ENCODE measurements at regions not wholly inside any gene's neighbourhood (a gene's known extent, or its start where the extent isn't known, plus 50 kb on each side); places are given as distances from the start of the nearest gene placed in this dataset.

- Histone ChIP-seq H3K4me1 (ENCODE audit: low read length) (no peaks in the 10 kb centered on the region), H3K4me3 (ENCODE audit: low read length) (no peak overlapping the region), H2AFZ (ENCODE audit: low read depth, low read length) (no peak overlapping the region), H3K27ac (ENCODE audit: low read length) (no peak overlapping the region), H3K79me2 (ENCODE audit: low read length) (no peaks in the 10 kb centered on the region), H4K20me1 (ENCODE audit: insufficient read depth, low read length) (no peaks in the 10 kb centered on the region), H3K9me3 (ENCODE audit: insufficient read depth, low read length) (peaks cover 18% of the 10 kb centered on the region; the same call in 1 of the 2 replicates), H3K36me3 (replicated peaks; ENCODE audit: low read depth, low read length) (no peaks in the 10 kb centered on the region), H3K9ac (ENCODE audit: low read length) (no peak overlapping the region), H3K4me2 (ENCODE audit: low read length) (no peak overlapping the region), H3K27me3 (ENCODE audit: low read depth, low read length) (no peaks in the 10 kb centered on the region)
- no peak for TF ChIP-seq CTCF (IDR thresholded peaks at IDR 0.05; ENCODE audit: low read depth, low read length)
- TF ChIP-seq EZH2phosphoT487 (IDR thresholded peaks at IDR 0.05; ENCODE audit: low read depth), result no peak
These were observed 94.0 kb upstream of the PEG3 start for GRCh38 chr19:56934438-56935090.

GRCh38 chr19:56939951-56940350, 99.4 kb upstream of the PEG3 start:
- Histone ChIP-seq H3K36me3 (replicated peaks; ENCODE audit: low read depth, low read length) (no peaks in the 10 kb centered on the region), H3K79me2 (ENCODE audit: low read length) (no peaks in the 10 kb centered on the region), H3K27me3 (ENCODE audit: low read depth, low read length) (no peaks in the 10 kb centered on the region), H3K9me3 (ENCODE audit: insufficient read depth, low read length) (peaks cover 18% of the 10 kb centered on the region), H3K4me1 (ENCODE audit: low read length) (no peaks in the 10 kb centered on the region), H2AFZ (ENCODE audit: low read depth, low read length) (no peak overlapping the region), H3K27ac (ENCODE audit: low read length) (no peak overlapping the region), H3K4me3 (ENCODE audit: low read length) (no peak overlapping the region), H4K20me1 (ENCODE audit: insufficient read depth, low read length) (no peaks in the 10 kb centered on the region), H3K4me2 (ENCODE audit: low read length) (no peak overlapping the region), H3K9ac (ENCODE audit: low read length) (no peak overlapping the region)
- TF ChIP-seq CTCF (IDR thresholded peaks at IDR 0.05; ENCODE audit: low read depth, low read length), result no peak
- TF ChIP-seq EZH2phosphoT487 (IDR thresholded peaks at IDR 0.05; ENCODE audit: low read depth), result no peak

- TF ChIP-seq CTCF (IDR thresholded peaks at IDR 0.05; ENCODE audit: low read depth, low read length), result no peak
- TF ChIP-seq EZH2phosphoT487 (IDR thresholded peaks at IDR 0.05; ENCODE audit: low read depth), result no peak
- Histone ChIP-seq H3K4me1 (ENCODE audit: low read length) (no peaks in the 10 kb centered on the region), H3K27ac (ENCODE audit: low read length) (no peak overlapping the region), H3K4me2 (ENCODE audit: low read length) (no peak overlapping the region), H3K79me2 (ENCODE audit: low read length) (no peaks in the 10 kb centered on the region), H3K9ac (ENCODE audit: low read length) (no peak overlapping the region), H3K36me3 (replicated peaks; ENCODE audit: low read depth, low read length) (no peaks in the 10 kb centered on the region), H2AFZ (ENCODE audit: low read depth, low read length) (no peak overlapping the region), H3K9me3 (ENCODE audit: insufficient read depth, low read length) (peaks cover 13% of the 10 kb centered on the region), H3K27me3 (ENCODE audit: low read depth, low read length) (no peaks in the 10 kb centered on the region), H4K20me1 (ENCODE audit: insufficient read depth, low read length) (no peaks in the 10 kb centered on the region), H3K4me3 (ENCODE audit: low read length) (no peak overlapping the region)
These were observed 102.2 kb upstream of the PEG3 start for GRCh38 chr19:56942756-56943155.

GRCh38 chr19:56946159-56946558, 105.6 kb upstream of the PEG3 start:
- Histone ChIP-seq H4K20me1 (ENCODE audit: insufficient read depth, low read length) (no peaks in the 10 kb centered on the region), H3K9ac (ENCODE audit: low read length) (no peak overlapping the region)
- TF ChIP-seq EZH2phosphoT487 (IDR thresholded peaks at IDR 0.05; ENCODE audit: low read depth) (no peak), CTCF (IDR thresholded peaks at IDR 0.05; ENCODE audit: low read depth, low read length) (no peak)

More at GRCh38 chr19:56946159-56946558, 105.6 kb upstream of the PEG3 start:
- Histone ChIP-seq H3K79me2 (ENCODE audit: low read length) (no peaks in the 10 kb centered on the region), H3K4me3 (ENCODE audit: low read length) (no peak overlapping the region), H3K4me1 (ENCODE audit: low read length) (no peaks in the 10 kb centered on the region), H3K27ac (ENCODE audit: low read length) (no peak overlapping the region), H3K4me2 (ENCODE audit: low read length) (no peak overlapping the region), H3K27me3 (ENCODE audit: low read depth, low read length) (no peaks in the 10 kb centered on the region), H3K9me3 (ENCODE audit: insufficient read depth, low read length) (no peaks in the 10 kb centered on the region; the same call in 1 of the 2 replicates), H2AFZ (ENCODE audit: low read depth, low read length) (no peak overlapping the region), H3K36me3 (replicated peaks; ENCODE audit: low read depth, low read length) (no peaks in the 10 kb centered on the region)
